LNCAP (cell line): ENCODE measurements at regions not wholly inside any gene's neighbourhood (a gene's known extent, or its start where the extent isn't known, plus 50 kb on each side); places are given as distances from the start of the nearest gene placed in this dataset.

Experiments used
- TF ChIP-seq, protein P1 (sequence below): fragments of 450-650 bp; IDR thresholded peaks from 2 replicates; pipeline ENCODE4 v1.5.1; 2017; ENCODE audit warnings: mild to moderate bottlenecking

DNA sequence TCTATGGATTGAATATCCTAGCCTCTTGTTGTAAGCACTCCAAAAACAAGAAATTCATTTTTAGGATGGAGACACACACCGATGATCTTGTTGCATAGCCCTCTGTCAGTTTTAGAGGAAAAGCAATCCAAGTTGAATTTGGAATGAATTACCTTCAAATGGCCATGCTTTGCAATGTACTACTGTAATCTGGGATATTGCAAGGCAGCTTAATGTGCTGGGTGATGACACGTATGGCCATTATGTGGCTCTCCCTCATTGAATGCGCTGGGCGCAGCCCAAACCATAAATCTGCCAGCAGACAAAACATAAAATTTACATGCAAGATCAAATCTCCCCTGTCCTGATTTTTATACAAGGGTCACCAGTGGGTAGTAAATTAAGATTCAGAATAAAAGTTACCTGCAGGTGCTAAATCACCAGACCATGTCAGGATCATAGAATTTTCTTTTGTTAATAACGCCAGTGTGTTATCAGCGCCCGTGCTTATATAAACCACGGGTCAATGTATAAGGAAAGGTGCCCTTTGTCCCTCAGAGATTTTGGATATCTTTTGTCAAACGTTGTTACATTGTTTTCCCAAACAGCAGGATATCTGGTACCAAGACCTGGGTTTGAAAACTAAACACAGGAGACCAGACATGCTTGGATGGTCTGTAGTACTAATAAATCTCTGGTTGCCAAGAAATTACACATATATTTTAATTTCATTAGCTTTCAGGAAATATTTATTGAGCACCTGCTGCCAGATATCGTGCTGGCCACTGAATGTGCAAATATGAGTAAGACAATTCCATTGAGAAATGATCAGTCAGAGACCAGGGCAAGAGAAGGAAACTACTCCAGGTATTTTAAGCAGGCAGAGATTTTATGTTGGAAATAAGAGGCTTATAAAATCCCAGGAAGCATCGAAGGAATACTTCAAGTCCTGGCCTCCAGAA is 237.1 kb downstream of the EBLN2 start:
- TF ChIP-seq, protein P1, sequence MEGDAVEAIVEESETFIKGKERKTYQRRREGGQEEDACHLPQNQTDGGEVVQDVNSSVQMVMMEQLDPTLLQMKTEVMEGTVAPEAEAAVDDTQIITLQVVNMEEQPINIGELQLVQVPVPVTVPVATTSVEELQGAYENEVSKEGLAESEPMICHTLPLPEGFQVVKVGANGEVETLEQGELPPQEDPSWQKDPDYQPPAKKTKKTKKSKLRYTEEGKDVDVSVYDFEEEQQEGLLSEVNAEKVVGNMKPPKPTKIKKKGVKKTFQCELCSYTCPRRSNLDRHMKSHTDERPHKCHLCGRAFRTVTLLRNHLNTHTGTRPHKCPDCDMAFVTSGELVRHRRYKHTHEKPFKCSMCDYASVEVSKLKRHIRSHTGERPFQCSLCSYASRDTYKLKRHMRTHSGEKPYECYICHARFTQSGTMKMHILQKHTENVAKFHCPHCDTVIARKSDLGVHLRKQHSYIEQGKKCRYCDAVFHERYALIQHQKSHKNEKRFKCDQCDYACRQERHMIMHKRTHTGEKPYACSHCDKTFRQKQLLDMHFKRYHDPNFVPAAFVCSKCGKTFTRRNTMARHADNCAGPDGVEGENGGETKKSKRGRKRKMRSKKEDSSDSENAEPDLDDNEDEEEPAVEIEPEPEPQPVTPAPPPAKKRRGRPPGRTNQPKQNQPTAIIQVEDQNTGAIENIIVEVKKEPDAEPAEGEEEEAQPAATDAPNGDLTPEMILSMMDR, result no peak

DNA sequence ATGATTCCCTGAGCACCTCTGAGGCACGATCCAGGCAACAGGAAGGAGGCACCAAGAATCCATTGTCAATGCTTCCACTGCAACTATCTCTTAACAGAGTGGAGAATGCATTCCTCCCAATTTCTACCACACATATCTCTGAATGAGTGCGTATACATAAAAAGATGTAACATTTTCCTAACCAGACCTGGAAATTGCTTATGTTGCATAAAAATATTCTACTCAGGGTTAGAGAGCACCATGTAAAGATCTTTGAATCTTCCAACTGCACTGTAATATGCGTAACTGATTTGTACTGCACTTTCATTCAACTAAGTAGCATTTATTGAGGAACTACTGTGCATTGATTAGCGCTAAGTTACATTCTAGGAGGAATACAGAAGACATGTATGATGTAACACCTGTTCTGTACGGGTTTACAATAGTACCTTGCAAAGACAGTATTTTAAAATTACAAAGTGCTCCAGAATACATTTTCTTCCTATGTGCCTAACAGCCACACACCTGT is 237.8 kb downstream of the EBLN2 start:
- TF ChIP-seq, protein P1, result no peak

DNA sequence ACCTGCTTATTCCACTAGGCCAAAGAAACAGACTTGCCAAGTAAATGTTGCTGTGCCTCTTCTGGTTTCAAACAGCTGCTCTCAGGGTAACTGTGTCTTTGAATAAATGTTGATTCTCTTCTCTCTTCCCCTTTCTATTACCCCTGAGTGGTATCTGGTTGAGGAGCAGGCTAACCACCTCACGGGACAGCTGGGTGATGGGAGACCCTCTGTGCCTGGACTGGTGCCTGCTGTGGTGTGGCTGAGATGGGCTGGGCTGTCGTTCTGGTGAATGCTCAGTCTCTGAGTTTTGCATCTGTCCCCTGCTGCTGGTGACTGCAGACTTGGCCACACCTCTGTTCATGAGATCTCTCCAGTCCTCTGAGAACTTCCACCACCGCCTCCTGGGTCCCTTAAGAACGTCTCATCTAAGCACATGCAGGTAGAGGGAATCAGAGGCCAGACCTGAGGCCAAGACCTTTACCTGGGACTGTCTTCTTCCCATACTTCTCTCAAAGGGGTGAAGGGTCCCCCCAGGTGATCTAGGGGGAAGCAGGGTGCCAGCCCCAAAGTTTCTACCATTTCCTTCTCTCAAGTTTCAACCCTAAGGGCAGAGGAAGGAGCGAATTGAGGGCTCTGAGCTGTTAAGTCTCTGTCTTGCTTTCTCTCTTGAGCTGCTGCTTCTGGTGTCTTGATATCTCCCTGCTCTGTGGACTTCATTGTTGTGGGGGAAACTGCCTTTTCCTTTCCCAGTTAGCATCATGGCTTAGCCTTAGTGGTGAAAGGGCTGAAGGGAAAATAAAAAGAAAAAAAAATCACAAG is 252.9 kb downstream of the EBLN2 start:
- TF ChIP-seq, protein P1, result no peak

DNA sequence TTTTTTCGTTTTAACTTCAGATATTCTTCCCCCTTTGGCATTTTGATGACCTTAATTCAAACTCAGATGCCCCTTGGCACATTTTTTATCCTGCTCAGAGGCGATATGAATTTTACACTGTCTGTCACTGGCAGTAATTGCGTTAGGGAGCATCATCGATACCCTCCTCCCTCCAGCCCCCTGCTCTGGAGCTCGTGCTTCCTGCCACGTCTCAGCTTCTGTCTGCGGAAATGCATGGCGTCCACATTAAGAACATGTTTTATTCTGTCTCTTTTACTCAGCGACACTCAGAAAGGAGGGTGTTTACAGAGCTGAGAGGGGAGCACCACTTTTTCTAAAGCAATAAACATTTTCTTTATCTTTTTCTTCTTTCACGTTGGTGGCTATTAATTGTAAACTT is 254.2 kb downstream of the EBLN2 start:
- TF ChIP-seq, protein P1, result no peak

DNA sequence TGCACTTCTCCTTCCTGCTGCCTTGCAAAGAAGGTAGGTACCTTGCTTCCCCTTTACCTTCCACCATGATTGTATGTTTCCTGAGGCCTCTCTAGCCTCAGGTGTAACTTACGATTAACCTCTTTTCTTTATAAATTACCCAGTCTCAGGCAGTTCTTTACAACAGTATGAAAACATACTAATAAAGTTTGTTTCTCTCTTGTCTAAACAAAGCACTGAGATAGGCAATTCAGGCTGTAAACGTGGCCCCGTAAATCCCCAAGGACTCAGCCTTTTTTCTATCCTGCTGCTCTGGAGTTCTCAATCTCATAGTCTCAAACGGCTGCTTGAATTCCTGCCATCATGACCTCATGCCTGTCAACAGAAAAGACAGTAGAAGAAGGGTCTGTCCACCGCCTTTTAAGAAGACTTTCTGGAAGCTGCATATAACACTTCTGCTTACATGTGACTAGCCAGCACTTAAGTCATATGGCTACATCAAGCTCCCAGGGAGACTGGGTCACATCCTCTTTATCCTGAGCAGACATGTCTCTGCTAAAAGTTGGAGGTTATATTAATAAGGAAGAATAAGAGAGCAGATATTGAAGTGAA is 257.8 kb downstream of the EBLN2 start:
- TF ChIP-seq, protein P1, result no peak

DNA sequence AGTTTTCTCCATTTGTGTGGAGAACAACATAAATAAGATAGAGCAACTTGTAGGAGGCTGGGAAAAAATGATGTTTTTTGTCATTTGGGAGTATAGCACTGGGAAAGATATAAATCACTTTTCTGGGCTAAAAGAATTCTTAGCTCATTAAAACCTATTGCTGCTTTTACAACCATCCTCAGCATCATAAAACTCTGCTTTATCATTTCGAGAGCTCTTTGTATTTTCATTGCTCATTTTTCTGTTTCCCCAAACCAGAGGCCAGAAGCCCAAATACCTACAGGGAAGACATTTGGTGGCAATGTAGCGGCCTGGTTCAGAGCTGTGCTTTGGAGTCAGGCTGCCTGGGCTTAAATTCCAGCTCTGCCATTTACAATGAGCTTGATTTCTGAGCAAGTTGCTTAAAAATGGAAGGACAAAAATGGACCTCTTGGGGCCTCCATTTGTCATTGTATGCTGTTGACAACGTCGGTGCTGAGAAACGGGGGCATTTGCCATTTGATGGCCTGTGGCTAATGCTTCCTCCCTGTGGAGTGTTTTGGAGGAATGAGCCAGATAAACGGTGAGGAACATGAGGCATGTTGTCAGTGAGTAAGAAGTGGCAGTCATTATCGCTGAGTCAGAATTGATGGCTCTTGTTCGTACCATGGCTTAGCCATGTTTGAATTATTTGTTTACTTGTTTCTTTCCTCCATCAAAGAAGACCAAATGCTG is 260.0 kb downstream of the EBLN2 start:
- TF ChIP-seq, protein P1, result no peak
